SK-N-SH (cell line): ENCODE measurements at regions not wholly inside any gene's neighbourhood (a gene's known extent, or its start where the extent isn't known, plus 50 kb on each side); places are given as distances from the start of the nearest gene placed in this dataset.

Source experiments
- CTCF ChIA-PET: fragments of 300-600, 350-600 bp; formaldehyde crosslinking; extraction: SDS; loops from one replicate; lab custom pipeline; 2021; lab: Yijun Ruan, JAX
- POLR2A ChIA-PET: fragments of 350-600 bp; sonication (Branson Sonifier 250); formaldehyde crosslinking; extraction: SDS; loops from one replicate; lab custom pipeline; 2020; ENCODE audit warnings: antibody characterized with exemption, inconsistent platforms; lab: Yijun Ruan, JAX
- DNase-seq: peaks from one replicate; pipeline ENCODE4 v3.0.0; 2012
- H2AFZ ChIP-seq: fragments of 200-600 bp; sonication (generic); 2 replicates; pipeline ENCODE4 v1.8.1; 2016; ENCODE audit warnings: antibody characterized with exemption, mild to moderate bottlenecking, low read depth
- H3F3A ChIP-seq: fragments of 200-600 bp; sonication (generic); replicated peaks from 2 replicates; pipeline ENCODE3; 2016; ENCODE audit warnings: antibody characterized with exemption, mild to moderate bottlenecking; ENCODE audit not compliant: insufficient read depth
- H3K27ac ChIP-seq, 2 experiments: fragments of 200-500 bp in 1 of 2; fragments of 200-600 bp in 1 of 2; sonication (Bioruptor generic) in 1 of 2; sonication (generic), shearing (Covaris generic) in 1 of 2; 2 replicates each; pipeline versions ENCODE4 v1.5.1 to v1.6.1; 2014 to 2016; ENCODE audit warnings: low read depth in 2 of 2, inconsistent platforms in 1 of 2, low read length in 1 of 2, mild to moderate bottlenecking in 1 of 2, mixed read lengths in 1 of 2
- H3K27me3 ChIP-seq: fragments of 200-600 bp; sonication (generic), shearing (Covaris generic); 2 replicates; pipeline ENCODE4 v1.6.1; 2016; ENCODE audit warnings: mixed run types; ENCODE audit not compliant: insufficient read depth
- H3K36me3 ChIP-seq, 2 experiments: fragments of 200-500 bp in 1 of 2; fragments of 200-600 bp in 1 of 2; sonication (Bioruptor generic) in 1 of 2; sonication (generic) in 1 of 2; replicated peaks in 1 of 2; 2 replicates each; pipeline versions ENCODE3 to v1.5.1; 2014 to 2016; ENCODE audit warnings: low read length in 1 of 2, mild to moderate bottlenecking in 1 of 2; ENCODE audit not compliant: insufficient read depth in 2 of 2, control insufficient read depth in 1 of 2
- H3K4me1 ChIP-seq, 2 experiments: fragments of 200-500 bp in 1 of 2; fragments of 200-600 bp in 1 of 2; sonication (Bioruptor generic) in 1 of 2; sonication (generic), shearing (Covaris generic) in 1 of 2; 2 replicates each; pipeline versions ENCODE4 v1.5.1 to v1.6.1; 2014 to 2016; ENCODE audit warnings: low read depth in 1 of 2, low read length in 1 of 2, mixed run types in 1 of 2; ENCODE audit not compliant: insufficient read depth in 2 of 2, control insufficient read depth in 1 of 2
- H3K4me2 ChIP-seq: fragments of 200-600 bp; sonication (generic), shearing (Covaris generic); 2 replicates; pipeline ENCODE4 v1.6.1; 2017; ENCODE audit warnings: mixed run types
- H3K4me3 ChIP-seq, 2 experiments: fragments of 200-500 bp in 1 of 2; fragments of 200-600 bp in 1 of 2; sonication (Bioruptor generic) in 1 of 2; sonication (generic), shearing (Covaris generic) in 1 of 2; 2 replicates each; pipeline versions ENCODE4 v1.5.1 to v1.8.1; 2014 to 2016; ENCODE audit warnings: low read depth in 2 of 2, inconsistent platforms in 1 of 2, low read length in 1 of 2, mild to moderate bottlenecking in 1 of 2, mixed read lengths in 1 of 2, moderate library complexity in 1 of 2
- H3K79me2 ChIP-seq: fragments of 200-600 bp; sonication (generic); 2 replicates; pipeline ENCODE4 v1.8.1; 2017; ENCODE audit warnings: mild to moderate bottlenecking; ENCODE audit not compliant: insufficient read depth
- H3K9ac ChIP-seq: fragments of 200-600 bp; sonication (generic); 2 replicates; pipeline ENCODE4 v1.6.1; 2017; ENCODE audit warnings: mixed run types
- H3K9me2 ChIP-seq: fragments of 200-600 bp; sonication (generic); 2 replicates; pipeline ENCODE4 v1.6.1; 2017; ENCODE audit warnings: mixed run types
- H3K9me3 ChIP-seq: fragments of 200-600 bp; sonication (generic); 2 replicates; pipeline ENCODE4 v1.6.1; 2017; ENCODE audit warnings: mixed run types, mild to moderate bottlenecking, moderate library complexity
- H4K20me1 ChIP-seq: fragments of 200-600 bp; sonication (generic); 2 replicates; pipeline ENCODE4 v1.6.1; 2017; ENCODE audit warnings: mild to moderate bottlenecking, mixed run types; ENCODE audit not compliant: insufficient read depth
- CHD2 ChIP-seq: fragments of 150-350 bp; IDR thresholded peaks from 2 replicates; pipeline ENCODE4 v1.6.1; 2018; ENCODE audit warnings: low read length; ENCODE audit not compliant: partially characterized antibody
- ELF1 ChIP-seq: IDR thresholded peaks from 2 replicates; pipeline ENCODE4 v1.4.0; 2012
- FOSL2 ChIP-seq: IDR thresholded peaks from 2 replicates; pipeline ENCODE4 v1.4.0; 2012; ENCODE audit warnings: low read depth, mild to moderate bottlenecking, moderate library complexity, borderline replicate concordance
- GABPA ChIP-seq: IDR thresholded peaks from 2 replicates; pipeline ENCODE4 v1.4.0; 2012; ENCODE audit warnings: low read depth, mild to moderate bottlenecking
- GATA2 ChIP-seq: sonication (generic); formaldehyde crosslinking; IDR thresholded peaks from 2 replicates; pipeline ENCODE4 v1.5.0; 2020; ENCODE audit warnings: mild to moderate bottlenecking, missing genetic modification reagents
- IRF3 ChIP-seq: fragments of 150-350 bp; IDR thresholded peaks from 2 replicates; pipeline ENCODE4 v1.6.1; 2016; ENCODE audit warnings: mild to moderate bottlenecking, low read depth, low read length
- JUND ChIP-seq: IDR thresholded peaks from 2 replicates; pipeline ENCODE4 v1.4.0; 2012
- MEF2A ChIP-seq: IDR thresholded peaks from 2 replicates; pipeline ENCODE4 v1.4.0; 2012; ENCODE audit warnings: low read depth, borderline replicate concordance
- NFIC ChIP-seq: IDR thresholded peaks from 2 replicates; pipeline ENCODE4 v1.4.0; 2012; ENCODE audit warnings: borderline replicate concordance
- NRF1 ChIP-seq: IDR thresholded peaks from 2 replicates; pipeline ENCODE4 v1.6.1; 2012; ENCODE audit warnings: low read depth, mild to moderate bottlenecking, low read length
- RCOR1 ChIP-seq: fragments of 150-350 bp; IDR thresholded peaks from 2 replicates; pipeline ENCODE4 v1.6.1; 2017; ENCODE audit warnings: antibody characterized with exemption, low read length
- SIN3A ChIP-seq: IDR thresholded peaks from 2 replicates; pipeline ENCODE4 v1.6.1; 2012; ENCODE audit warnings: low read depth, mild to moderate bottlenecking, low read length, moderate library complexity, borderline replicate concordance
- SMC3 ChIP-seq: IDR thresholded peaks from 2 replicates; pipeline ENCODE4 v1.6.1; 2012; ENCODE audit warnings: low read depth, low read length, improper control_type of control experiment
- TCF12 ChIP-seq: IDR thresholded peaks from 2 replicates; pipeline ENCODE4 v1.4.0; 2012
- TEAD4 ChIP-seq: IDR thresholded peaks from 2 replicates; pipeline ENCODE4 v1.4.0; 2012; ENCODE audit warnings: mild to moderate bottlenecking, borderline replicate concordance; ENCODE audit not compliant: insufficient read depth
- YY1 ChIP-seq: IDR thresholded peaks from 2 replicates; pipeline ENCODE4 v1.4.0; 2012; ENCODE audit warnings: low read depth, mild to moderate bottlenecking
- WGBS: methylation state at CpG from one replicate; pipeline ENCODE4 v1.1.6; 2017; ENCODE audit warnings: low lambda C conversion rate; 5-methylcytosine and 5-hydroxymethylcytosine counted together
- TF ChIP-seq, protein P1 (sequence below): IDR thresholded peaks from 2 replicates; pipeline ENCODE4 v1.4.0; 2012; ENCODE audit warnings: low read depth, borderline replicate concordance
- TF ChIP-seq, protein P2 (sequence below): fragments of 150-350 bp; IDR thresholded peaks from 2 replicates; pipeline ENCODE4 v1.6.1; 2017; ENCODE audit warnings: antibody characterized with exemption, low read length, low read depth, borderline replicate concordance
- TF ChIP-seq, protein P3 (sequence below): IDR thresholded peaks from 2 replicates; pipeline ENCODE4 v1.6.1; 2012; ENCODE audit warnings: mild to moderate bottlenecking, low read depth, low read length, moderate library complexity

DNA sequence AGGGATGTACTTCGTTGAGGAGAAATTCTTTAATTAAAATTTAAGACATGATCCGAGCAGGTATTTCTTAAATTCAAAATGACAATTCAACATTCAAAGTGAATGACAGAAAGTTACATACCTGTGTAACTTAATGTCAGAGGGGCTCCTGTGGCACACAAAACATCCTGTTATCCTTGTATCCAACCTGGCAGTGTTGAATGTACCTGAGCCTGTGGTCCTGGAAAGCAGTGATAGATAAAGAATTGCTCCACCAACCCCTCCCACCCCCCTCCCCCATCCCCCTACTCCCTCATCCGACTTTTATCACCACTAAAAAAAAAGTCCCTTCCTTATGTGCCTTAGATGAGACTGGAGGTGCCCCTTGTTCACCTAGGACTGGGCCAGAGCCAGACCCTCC is 119.4 kb upstream of the ADCY1 start (continued):
- TF ChIP-seq, protein P1, sequence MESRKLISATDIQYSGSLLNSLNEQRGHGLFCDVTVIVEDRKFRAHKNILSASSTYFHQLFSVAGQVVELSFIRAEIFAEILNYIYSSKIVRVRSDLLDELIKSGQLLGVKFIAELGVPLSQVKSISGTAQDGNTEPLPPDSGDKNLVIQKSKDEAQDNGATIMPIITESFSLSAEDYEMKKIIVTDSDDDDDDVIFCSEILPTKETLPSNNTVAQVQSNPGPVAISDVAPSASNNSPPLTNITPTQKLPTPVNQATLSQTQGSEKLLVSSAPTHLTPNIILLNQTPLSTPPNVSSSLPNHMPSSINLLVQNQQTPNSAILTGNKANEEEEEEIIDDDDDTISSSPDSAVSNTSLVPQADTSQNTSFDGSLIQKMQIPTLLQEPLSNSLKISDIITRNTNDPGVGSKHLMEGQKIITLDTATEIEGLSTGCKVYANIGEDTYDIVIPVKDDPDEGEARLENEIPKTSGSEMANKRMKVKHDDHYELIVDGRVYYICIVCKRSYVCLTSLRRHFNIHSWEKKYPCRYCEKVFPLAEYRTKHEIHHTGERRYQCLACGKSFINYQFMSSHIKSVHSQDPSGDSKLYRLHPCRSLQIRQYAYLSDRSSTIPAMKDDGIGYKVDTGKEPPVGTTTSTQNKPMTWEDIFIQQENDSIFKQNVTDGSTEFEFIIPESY: no peak
- TF ChIP-seq NFIC: no peak
- no peak for TF ChIP-seq NRF1
- no peak for TF ChIP-seq SMC3
- no peak for TF ChIP-seq CHD2
- TF ChIP-seq GATA2: no peak
- TF ChIP-seq ELF1: no peak
- TF ChIP-seq, all 33 proteins: peak for 0

- H3K27ac ChIP-seq: no peak overlapping the region
- TF ChIP-seq GABPA: no peak
- no peak for TF ChIP-seq JUND
- no peak for TF ChIP-seq TCF12
- TF ChIP-seq YY1: no peak
- TF ChIP-seq MEF2A: no peak
- no peak for TF ChIP-seq FOSL2
- no peak for TF ChIP-seq GATA2
- TF ChIP-seq IRF3: no peak
- no peak for TF ChIP-seq TEAD4
- no peak for TF ChIP-seq SIN3A
- TF ChIP-seq, protein P2, sequence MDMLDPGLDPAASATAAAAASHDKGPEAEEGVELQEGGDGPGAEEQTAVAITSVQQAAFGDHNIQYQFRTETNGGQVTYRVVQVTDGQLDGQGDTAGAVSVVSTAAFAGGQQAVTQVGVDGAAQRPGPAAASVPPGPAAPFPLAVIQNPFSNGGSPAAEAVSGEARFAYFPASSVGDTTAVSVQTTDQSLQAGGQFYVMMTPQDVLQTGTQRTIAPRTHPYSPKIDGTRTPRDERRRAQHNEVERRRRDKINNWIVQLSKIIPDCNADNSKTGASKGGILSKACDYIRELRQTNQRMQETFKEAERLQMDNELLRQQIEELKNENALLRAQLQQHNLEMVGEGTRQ: no peak
- TF ChIP-seq, protein P3, sequence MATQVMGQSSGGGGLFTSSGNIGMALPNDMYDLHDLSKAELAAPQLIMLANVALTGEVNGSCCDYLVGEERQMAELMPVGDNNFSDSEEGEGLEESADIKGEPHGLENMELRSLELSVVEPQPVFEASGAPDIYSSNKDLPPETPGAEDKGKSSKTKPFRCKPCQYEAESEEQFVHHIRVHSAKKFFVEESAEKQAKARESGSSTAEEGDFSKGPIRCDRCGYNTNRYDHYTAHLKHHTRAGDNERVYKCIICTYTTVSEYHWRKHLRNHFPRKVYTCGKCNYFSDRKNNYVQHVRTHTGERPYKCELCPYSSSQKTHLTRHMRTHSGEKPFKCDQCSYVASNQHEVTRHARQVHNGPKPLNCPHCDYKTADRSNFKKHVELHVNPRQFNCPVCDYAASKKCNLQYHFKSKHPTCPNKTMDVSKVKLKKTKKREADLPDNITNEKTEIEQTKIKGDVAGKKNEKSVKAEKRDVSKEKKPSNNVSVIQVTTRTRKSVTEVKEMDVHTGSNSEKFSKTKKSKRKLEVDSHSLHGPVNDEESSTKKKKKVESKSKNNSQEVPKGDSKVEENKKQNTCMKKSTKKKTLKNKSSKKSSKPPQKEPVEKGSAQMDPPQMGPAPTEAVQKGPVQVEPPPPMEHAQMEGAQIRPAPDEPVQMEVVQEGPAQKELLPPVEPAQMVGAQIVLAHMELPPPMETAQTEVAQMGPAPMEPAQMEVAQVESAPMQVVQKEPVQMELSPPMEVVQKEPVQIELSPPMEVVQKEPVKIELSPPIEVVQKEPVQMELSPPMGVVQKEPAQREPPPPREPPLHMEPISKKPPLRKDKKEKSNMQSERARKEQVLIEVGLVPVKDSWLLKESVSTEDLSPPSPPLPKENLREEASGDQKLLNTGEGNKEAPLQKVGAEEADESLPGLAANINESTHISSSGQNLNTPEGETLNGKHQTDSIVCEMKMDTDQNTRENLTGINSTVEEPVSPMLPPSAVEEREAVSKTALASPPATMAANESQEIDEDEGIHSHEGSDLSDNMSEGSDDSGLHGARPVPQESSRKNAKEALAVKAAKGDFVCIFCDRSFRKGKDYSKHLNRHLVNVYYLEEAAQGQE: no peak
- TF ChIP-seq RCOR1: no peak
- no peak for TF ChIP-seq NFIC
Observed at GRCh38 chr7:45455662-45456061, 118.5 kb upstream of the ADCY1 start.

More at GRCh38 chr7:45455662-45456061, 118.5 kb upstream of the ADCY1 start:
- Histone ChIP-seq H3F3A (no peaks in the 10 kb centered on the region), H3K27me3 (no peaks in the 10 kb centered on the region), H3K9me3 (no peaks in the 10 kb centered on the region), H2AFZ (no peak overlapping the region), H3K4me3 (no peak overlapping the region), H3K4me2 (no peak overlapping the region), H3K79me2 (no peaks in the 10 kb centered on the region), H3K9me2 (0 out of 2 replicates have a peak, but pooled peaks cover 4% of the 10 kb centered on the region), H3K36me3 (no peaks in the 10 kb centered on the region), H3K4me1 (peaks cover 0 to 28% of the 10 kb centered on the region in 2 experiments; a peak in 2 of 4 replicates), H3K9ac (no peak overlapping the region), H4K20me1 (no peaks in the 10 kb centered on the region)
- POLR2A ChIA-PET: no interaction called here
- 38% methylated on average over 4 of the region's 4 CpGs for WGBS
- DNase-seq: no peak
- CTCF ChIA-PET: interaction anchor here (0.6 to 1.0 kb wide), 4 partner anchors 61 to 197 kb away, joined by 3 to 4 read pairs (median 4); no protein-coding TSS in a partner anchor
